ENCODE measurements at regions not wholly inside any gene's neighbourhood (a gene's known extent, or its start where the extent isn't known, plus 50 kb on each side); places are given as distances from the start of the nearest gene placed in this dataset.

DNA sequence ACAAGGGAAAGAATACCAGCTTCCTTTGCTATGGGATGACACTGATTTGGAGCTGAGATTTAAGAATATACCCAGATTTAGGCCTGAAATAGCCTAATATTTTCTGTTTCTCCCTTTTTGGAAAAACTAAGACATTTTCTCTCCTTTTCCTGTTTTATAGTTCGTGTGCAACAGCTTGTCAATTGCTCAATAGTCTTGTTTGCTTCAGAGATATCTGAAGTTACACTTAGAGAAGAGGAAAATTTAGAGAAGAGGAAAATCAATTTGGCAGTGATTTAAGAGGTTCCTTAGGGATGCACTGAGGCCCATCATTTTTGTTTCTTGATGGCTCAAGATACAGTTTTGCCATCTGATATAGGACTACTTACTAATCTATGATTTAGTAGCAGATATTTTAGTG is 398.6 kb downstream of the RFPL4B start (continued):
- no peak for TF ChIP-seq KDM1A (IDR thresholded peaks at IDR 0.05; ENCODE audit: low read depth)
- no peak for TF ChIP-seq PHF8 (IDR thresholded peaks at IDR 0.05; ENCODE audit: borderline replicate concordance, low read depth)

- Histone ChIP-seq H3K4me1 (no peaks in the 10 kb centered on the region), H3K9me3 (no peaks in the 10 kb centered on the region), H3K4me3 (no peak overlapping the region), H3K27ac (no peak overlapping the region), H3K4me2 (no peak overlapping the region)
- FAIRE-seq (no peak), DNase-seq (ENCODE audit: low read depth in 1 of 2, low spot score in 1 of 2) (no peak), ATAC-seq (no peak)
- TF ChIP-seq HES2 (IDR thresholded peaks at IDR 0.05) (no peak), EP300 (IDR thresholded peaks at IDR 0.05) (no peak), CHD4 (IDR thresholded peaks at IDR 0.05; ENCODE audit: borderline replicate concordance) (no peak), RFX5 (IDR thresholded peaks at IDR 0.05) (no peak), ZFP36 (IDR thresholded peaks at IDR 0.05; ENCODE audit: borderline replicate concordance, partially characterized antibody) (no peak), MYC (IDR thresholded peaks at IDR 0.05; ENCODE audit: borderline replicate concordance, low read length) (no peak), HMGXB4 (CRISPR knock-in tag; IDR thresholded peaks at IDR 0.05; ENCODE audit: borderline replicate concordance) (no peak), HEYL (CRISPR knock-in tag; IDR thresholded peaks at IDR 0.05) (no peak), ZSCAN20 (CRISPR knock-in tag; IDR thresholded peaks at IDR 0.05) (no peak), MAZ (IDR thresholded peaks at IDR 0.05; ENCODE audit: borderline replicate concordance, low read depth, low read length) (no peak), CHD2 (IDR thresholded peaks at IDR 0.05; ENCODE audit: low read length, partially characterized antibody) (no peak), EHF (CRISPR knock-in tag; IDR thresholded peaks at IDR 0.05) (no peak)
- 61% methylated on average over 5 of the region's 5 CpGs for WGBS (ENCODE audit: missing lambda C conversion rate)
- ChIA-PET CTCF (no interaction called here), POLR2A (no interaction called here)
These were observed 402.5 kb downstream of the RFPL4B start for GRCh38 chr6:112749673-112750072.

DNA sequence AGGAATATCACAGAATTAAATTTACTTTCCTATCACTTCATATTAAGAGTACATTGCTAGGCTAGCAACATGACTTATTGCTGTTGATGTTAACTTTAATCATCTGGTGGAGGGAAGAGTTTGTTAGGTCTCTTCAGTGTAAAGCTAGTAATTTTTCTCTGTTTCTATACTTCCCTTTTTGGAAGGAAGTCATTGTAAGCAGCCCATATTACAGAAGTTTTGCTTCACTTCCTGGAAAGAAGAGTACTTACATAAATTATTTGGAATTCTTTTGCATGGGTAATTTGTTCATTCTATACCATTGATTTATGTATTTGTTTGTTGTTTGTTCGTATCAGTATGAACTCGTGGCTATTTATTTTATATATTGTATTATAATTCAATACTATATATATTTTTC is 405.2 kb downstream of the RFPL4B start:
- no peak for FAIRE-seq

More for the DNA sequence above, 405.2 kb downstream of the RFPL4B start:
- no peak for TF ChIP-seq POLR2AphosphoS2 (conservative IDR thresholded peaks at IDR 0.05; ENCODE audit: low read length)
- TF ChIP-seq HDAC2 (IDR thresholded peaks at IDR 0.05): no peak
- TF ChIP-seq FOXS1 (CRISPR knock-in tag; IDR thresholded peaks at IDR 0.05): no peak
- TF ChIP-seq, protein P1, sequence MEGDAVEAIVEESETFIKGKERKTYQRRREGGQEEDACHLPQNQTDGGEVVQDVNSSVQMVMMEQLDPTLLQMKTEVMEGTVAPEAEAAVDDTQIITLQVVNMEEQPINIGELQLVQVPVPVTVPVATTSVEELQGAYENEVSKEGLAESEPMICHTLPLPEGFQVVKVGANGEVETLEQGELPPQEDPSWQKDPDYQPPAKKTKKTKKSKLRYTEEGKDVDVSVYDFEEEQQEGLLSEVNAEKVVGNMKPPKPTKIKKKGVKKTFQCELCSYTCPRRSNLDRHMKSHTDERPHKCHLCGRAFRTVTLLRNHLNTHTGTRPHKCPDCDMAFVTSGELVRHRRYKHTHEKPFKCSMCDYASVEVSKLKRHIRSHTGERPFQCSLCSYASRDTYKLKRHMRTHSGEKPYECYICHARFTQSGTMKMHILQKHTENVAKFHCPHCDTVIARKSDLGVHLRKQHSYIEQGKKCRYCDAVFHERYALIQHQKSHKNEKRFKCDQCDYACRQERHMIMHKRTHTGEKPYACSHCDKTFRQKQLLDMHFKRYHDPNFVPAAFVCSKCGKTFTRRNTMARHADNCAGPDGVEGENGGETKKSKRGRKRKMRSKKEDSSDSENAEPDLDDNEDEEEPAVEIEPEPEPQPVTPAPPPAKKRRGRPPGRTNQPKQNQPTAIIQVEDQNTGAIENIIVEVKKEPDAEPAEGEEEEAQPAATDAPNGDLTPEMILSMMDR (IDR thresholded peaks at IDR 0.05): no peak
- TF ChIP-seq HMGXB4 (CRISPR knock-in tag; IDR thresholded peaks at IDR 0.05; ENCODE audit: borderline replicate concordance): no peak
- no peak for TF ChIP-seq SREBF2 (IDR thresholded peaks at IDR 0.05)
- no peak for TF ChIP-seq HOXA7 (CRISPR knock-in tag; IDR thresholded peaks at IDR 0.05)
- no peak for TF ChIP-seq ELK1 (IDR thresholded peaks at IDR 0.05; ENCODE audit: low read depth, low read length)
- 5% methylated on average over 2 of the region's 2 CpGs for WGBS (ENCODE audit: missing lambda C conversion rate)
- Histone ChIP-seq H3K4me1 (no peaks in the 10 kb centered on the region), H3K9me3 (no peaks in the 10 kb centered on the region), H3K27ac (no peak overlapping the region), H3K4me3 (no peak overlapping the region), H3K4me2 (no peak overlapping the region)
- ChIA-PET POLR2A (no interaction called here), CTCF (no interaction called here)
- ATAC-seq (no peak), DNase-seq (ENCODE audit: low read depth in 1 of 2, low spot score in 1 of 2) (no peak)

All from A549 (cell line).